A549 (cell line): ENCODE measurements at regions not wholly inside any gene's neighbourhood (a gene's known extent, or its start where the extent isn't known, plus 50 kb on each side); places are given as distances from the start of the nearest gene placed in this dataset.
A peak's percentile ranks its signal among the peaks of the same experiment; 100 is the strongest.

Experiments used
- ATAC-seq, 2 experiments: fragments of 200-7000 bp in 1 of 2; fragments of >200 bp in 1 of 2; cut with Nextera tagmentation in 1 of 2; cut with Tn5 transposase in 1 of 2; 3 replicates each; pipeline versions ENCODE4 v1.8.0 to v1.9.1; 2018 to 2020; ENCODE audit warnings: mild to moderate bottlenecking in 1 of 2, moderate library complexity in 1 of 2
- CTCF ChIA-PET: fragments of 300-600 bp; sonication (Branson Sonifier 250); formaldehyde crosslinking; extraction: SDS; loops from one replicate; lab custom pipeline; 2021; ENCODE audit warnings: antibody characterized with exemption, inconsistent platforms; lab: Yijun Ruan, JAX
- POLR2A ChIA-PET: fragments of 350-600 bp; formaldehyde crosslinking; extraction: SDS; loops from one replicate; lab custom pipeline; 2021; ENCODE audit warnings: antibody characterized with exemption, inconsistent platforms; lab: Yijun Ruan, JAX
- DNase-seq, 2 experiments: peaks; one replicate each; pipeline versions ENCODE4 v3.0.0 to v3.0.0-alpha.2; 2011 to 2016; ENCODE audit warnings: low read depth in 1 of 2, low spot score in 1 of 2
- FAIRE-seq: peaks from 2 replicates; lab custom pipeline; 2011; peaks lifted over from hg19 to GRCh38; lab: Jason Lieb, UNC
- H3K27ac ChIP-seq, 2 experiments: fragments of >200 bp; sonication (Bioruptor Twin); formaldehyde crosslinking; 3 replicates each; pipeline ENCODE4 v1.5.1; 2016 to 2017
- H3K4me1 ChIP-seq: fragments of >200 bp; sonication (Bioruptor Twin); formaldehyde crosslinking; 3 replicates; pipeline ENCODE4 v1.6.1; 2016
- H3K4me2 ChIP-seq: fragments of >200 bp; sonication (Bioruptor Twin); formaldehyde crosslinking; 3 replicates; pipeline ENCODE4 v1.6.1; 2016
- H3K4me3 ChIP-seq: fragments of >200 bp; sonication (Bioruptor Twin); formaldehyde crosslinking; 3 replicates; pipeline ENCODE4 v1.5.1; 2016
- H3K9me3 ChIP-seq: fragments of >200 bp; sonication (Bioruptor Twin); formaldehyde crosslinking; 3 replicates; pipeline ENCODE4 v1.6.1; 2016
- BCL3 ChIP-seq: fragments of >200 bp; sonication (Bioruptor Twin); formaldehyde crosslinking; IDR thresholded peaks from 3 replicates; pipeline ENCODE4 v1.6.1; 2016
- CBX2 ChIP-seq: fragments of 200-600 bp; sonication (generic); IDR thresholded peaks from 2 replicates; pipeline ENCODE4 v1.6.1; 2016; ENCODE audit warnings: low read depth, mild to moderate bottlenecking, borderline replicate concordance
- CBX8 ChIP-seq: fragments of 200-600 bp; sonication (generic); IDR thresholded peaks from 2 replicates; pipeline ENCODE4 v1.6.1; 2016
- CHD2 ChIP-seq: fragments of 150-350 bp; IDR thresholded peaks from 2 replicates; pipeline ENCODE4 v1.6.1; 2014; ENCODE audit warnings: low read length; ENCODE audit not compliant: partially characterized antibody
- E2F6 ChIP-seq: IDR thresholded peaks from 2 replicates; pipeline ENCODE4 v1.6.1; 2012; ENCODE audit warnings: low read depth, borderline replicate concordance
- EHMT2 ChIP-seq: fragments of 200-600 bp; sonication (generic); IDR thresholded peaks from 2 replicates; pipeline ENCODE4 v1.6.1; 2016; ENCODE audit warnings: antibody characterized with exemption, low read depth, mild to moderate bottlenecking, moderate library complexity
- ELK1 ChIP-seq: fragments of 150-350 bp; IDR thresholded peaks from 2 replicates; pipeline ENCODE4 v1.6.1; 2014; ENCODE audit warnings: low read depth, mild to moderate bottlenecking, low read length
- EP300 ChIP-seq, 2 experiments: fragments of >200 bp; sonication (Bioruptor Twin); formaldehyde crosslinking; IDR thresholded peaks; 2 replicates in 1 of 2; 3 replicates in 1 of 2; pipeline ENCODE4 v1.6.1; 2016 to 2017
- FOXS1 ChIP-seq: fragments of 250-450 bp; sonication (Bioruptor Pico); IDR thresholded peaks from 2 replicates; pipeline ENCODE4 v1.5.0; 2020; ENCODE audit warnings: mild to moderate bottlenecking, moderate library complexity
- GATA3 ChIP-seq: IDR thresholded peaks from 2 replicates; pipeline ENCODE4 v1.6.1; 2012; ENCODE audit warnings: borderline replicate concordance
- HES2 ChIP-seq: fragments of >200 bp; sonication (Bioruptor Twin); formaldehyde crosslinking; IDR thresholded peaks from 2 replicates; pipeline ENCODE4 v1.6.1; 2016
- HMGXB4 ChIP-seq: fragments of 250-450 bp; sonication (Bioruptor Pico); IDR thresholded peaks from 2 replicates; pipeline ENCODE4 v1.5.0; 2021; ENCODE audit warnings: mild to moderate bottlenecking, moderate library complexity, borderline replicate concordance
- HOXA7 ChIP-seq: fragments of 250-450 bp; sonication (Bioruptor Pico); IDR thresholded peaks from 2 replicates; pipeline ENCODE4 v1.5.0; 2020; ENCODE audit warnings: mild to moderate bottlenecking, moderate library complexity
- HOXB13 ChIP-seq: fragments of 250-450 bp; sonication (Bioruptor Pico); IDR thresholded peaks from 2 replicates; pipeline ENCODE4 v1.5.0; 2020; ENCODE audit warnings: low read depth, mild to moderate bottlenecking, moderate library complexity
- HOXB5 ChIP-seq: fragments of 250-450 bp; sonication (Bioruptor Pico); IDR thresholded peaks from 2 replicates; pipeline ENCODE4 v1.5.0; 2020; ENCODE audit warnings: mild to moderate bottlenecking, moderate library complexity
- JUN ChIP-seq, 2 experiments: fragments of >200 bp; sonication (Bioruptor Twin); formaldehyde crosslinking; IDR thresholded peaks; 2 replicates in 1 of 2; 3 replicates in 1 of 2; pipeline ENCODE4 v1.6.1; 2016 to 2017
- KDM5A ChIP-seq: fragments of 200-600 bp; sonication (generic); IDR thresholded peaks from 2 replicates; pipeline ENCODE4 v1.6.1; 2016; ENCODE audit warnings: antibody characterized with exemption, mild to moderate bottlenecking
- MAX ChIP-seq: IDR thresholded peaks from 2 replicates; pipeline ENCODE4 v1.6.1; 2012
- MAZ ChIP-seq: fragments of 150-350 bp; IDR thresholded peaks from 2 replicates; pipeline ENCODE4 v1.6.1; 2014; ENCODE audit warnings: antibody characterized with exemption, low read depth, low read length, borderline replicate concordance
- NFE2L2 ChIP-seq: fragments of 150-350 bp; conservative IDR thresholded peaks from 2 replicates; pipeline ENCODE4 v1.6.1; 2014; ENCODE audit warnings: low read length
- NR3C1 ChIP-seq: fragments of >200 bp; sonication (Bioruptor Twin); formaldehyde crosslinking; IDR thresholded peaks from 3 replicates; pipeline ENCODE4 v1.6.1; 2017
- POLR2A ChIP-seq: IDR thresholded peaks from 2 replicates; pipeline ENCODE4 v1.6.1; 2012; ENCODE audit warnings: mild to moderate bottlenecking, low read length
- RARB ChIP-seq: fragments of 250-450 bp; sonication (Bioruptor Pico); IDR thresholded peaks from 2 replicates; pipeline ENCODE4 v1.8.0; 2021; ENCODE audit warnings: mild to moderate bottlenecking, moderate library complexity
- SMC3 ChIP-seq: fragments of >200 bp; sonication (Bioruptor Twin); formaldehyde crosslinking; IDR thresholded peaks from 3 replicates; pipeline ENCODE4 v1.6.1; 2018; ENCODE audit warnings: inconsistent platforms
- SREBF2 ChIP-seq: fragments of 450-650 bp; IDR thresholded peaks from 2 replicates; pipeline ENCODE4 v1.6.1; 2014; ENCODE audit warnings: mild to moderate bottlenecking, moderate library complexity
- ZNF302 ChIP-seq: fragments of 250-450 bp; sonication (Bioruptor Pico); IDR thresholded peaks from 2 replicates; pipeline ENCODE4 v1.9.0; 2021; ENCODE audit warnings: inconsistent platforms, mild to moderate bottlenecking, moderate library complexity
- WGBS: methylation state at CpG from one replicate; pipeline ENCODE4 v1.1.6; 2017; ENCODE audit errors: missing lambda C conversion rate; 5-methylcytosine and 5-hydroxymethylcytosine counted together

GRCh38 chr6:139436957-139437348, 62.5 kb upstream of the CITED2 start:
- ChIA-PET CTCF (no interaction called here), POLR2A (no interaction called here)
- H3K27ac ChIP-seq = no peak overlapping the region
- 83% methylated on average over 3 of the region's 3 CpGs for WGBS
- DNase-seq = no peak
- no peak for FAIRE-seq
- no peaks in the 10 kb centered on the region for H3K9me3 ChIP-seq
- TF ChIP-seq KDM5A (no peak), CBX8 (no peak), NFE2L2 (no peak), RARB (no peak), HOXA7 (no peak), MAX (no peak), HMGXB4 (CRISPR knock-in tag) (no peak), HOXB13 (CRISPR knock-in tag) (no peak), E2F6 (no peak), ELK1 (no peak), POLR2A (no peak), SREBF2 (no peak), NR3C1 (no peak), CHD2 (no peak), EP300 (IDR thresholded peaks at IDR 0.05) (no peak), FOXS1 (CRISPR knock-in tag) (no peak), GATA3 (no peak), BCL3 (no peak), HES2 (no peak)
- TF ChIP-seq, all 56 proteins: peak for 0
- no peaks in the 10 kb centered on the region for H3K4me1 ChIP-seq
- H3K4me2 ChIP-seq = no peak overlapping the region
- H3K4me3 ChIP-seq = no peak overlapping the region
- ATAC-seq = no peak

- ChIA-PET CTCF (no interaction called here), POLR2A (no interaction called here)
- TF ChIP-seq EHMT2 (no peak), CBX2 (no peak), SMC3 (no peak), JUN (IDR thresholded peaks at IDR 0.05) (no peak), ZNF302 (no peak), ELK1 (no peak), MAZ (no peak), HOXB5 (no peak), E2F6 (no peak)
- Histone ChIP-seq H3K27ac (no peak overlapping the region), H3K4me1 (no peaks in the 10 kb centered on the region), H3K9me3 (no peaks in the 10 kb centered on the region), H3K4me3 (no peak overlapping the region), H3K4me2 (no peak overlapping the region)
- DNase-seq (peak in 1 of 2 experiments; percentile 7), FAIRE-seq (no peak), ATAC-seq (no peak)
- WGBS = 61% methylated on average over 7 of the region's 7 CpGs
Observed at GRCh38 chr6:139436200-139436956, 61.9 kb upstream of the CITED2 start.
